OCI-LY3 (cell line): ENCODE measurements at regions not wholly inside any gene's neighbourhood (a gene's known extent, or its start where the extent isn't known, plus 50 kb on each side); places are given as distances from the start of the nearest gene placed in this dataset.

Source experiments
- H2AFZ ChIP-seq: fragments of 200-600, 300-600 bp; shearing (Covaris generic); 2 replicates; pipeline ENCODE4 v1.6.0; 2014; ENCODE audit warnings: antibody characterized with exemption, low read depth, low read length
- H3K27ac ChIP-seq: fragments of 200-600, 300-600 bp; sonication (generic); 2 replicates; pipeline ENCODE4 v1.5.1; 2014; ENCODE audit warnings: mild to moderate bottlenecking, low read length, moderate library complexity, mixed read lengths
- H3K27me3 ChIP-seq: fragments of 200-600, 300-600 bp; sonication (generic); 2 replicates; pipeline ENCODE4 v1.6.1; 2014; ENCODE audit warnings: low read depth, low read length, mixed read lengths
- H3K36me3 ChIP-seq: fragments of 200-600, 300-600 bp; sonication (generic); replicated peaks from 2 replicates; pipeline ENCODE3; 2014; ENCODE audit warnings: low read depth, low read length, mixed read lengths
- H3K4me1 ChIP-seq: fragments of 300-600, 200-600 bp; sonication (generic); 2 replicates; pipeline ENCODE4 v1.6.1; 2014; ENCODE audit warnings: low read length, mixed read lengths
- H3K4me2 ChIP-seq: fragments of 200-600, 300-600 bp; sonication (generic); 2 replicates; pipeline ENCODE4 v1.6.1; 2014; ENCODE audit warnings: low read length, mixed read lengths
- H3K4me3 ChIP-seq: fragments of 300-600, 200-600 bp; sonication (generic); 2 replicates; pipeline ENCODE4 v1.5.1; 2014; ENCODE audit warnings: antibody characterized with exemption, mild to moderate bottlenecking, low read length, moderate library complexity
- H3K79me2 ChIP-seq: fragments of 300-600, 200-600 bp; shearing (Covaris generic); 2 replicates; pipeline ENCODE4 v1.6.1; 2014; ENCODE audit warnings: mild to moderate bottlenecking, low read length, mixed read lengths
- H3K9ac ChIP-seq: fragments of 300-600, 200-600 bp; shearing (Covaris generic); 2 replicates; pipeline ENCODE4 v1.6.0; 2014; ENCODE audit warnings: mild to moderate bottlenecking, low read length, moderate library complexity
- H3K9me3 ChIP-seq: fragments of 200-600, 300-600 bp; shearing (Covaris generic); 2 replicates; pipeline ENCODE4 v1.6.1; 2014; ENCODE audit warnings: low read length, mixed read lengths; ENCODE audit not compliant: insufficient read depth
- H4K20me1 ChIP-seq: fragments of 200-600, 300-600 bp; sonication (generic); 2 replicates; pipeline ENCODE4 v1.6.1; 2016; ENCODE audit warnings: low read length, mixed read lengths; ENCODE audit not compliant: insufficient read depth
- CTCF ChIP-seq: fragments of 200-600, 300-600 bp; sonication (generic); IDR thresholded peaks from 2 replicates; pipeline ENCODE4 v1.5.1; 2014; ENCODE audit warnings: antibody characterized with exemption, low read length, low read depth
- EZH2phosphoT487 ChIP-seq: fragments of 200-600 bp; shearing (Covaris generic); IDR thresholded peaks from 2 replicates; pipeline ENCODE4 v1.6.1; 2018; ENCODE audit warnings: antibody characterized with exemption, mixed run types, low read depth

GRCh38 chr18:22514655-22515054, 96.9 kb upstream of the CTAGE1 start:
- Histone ChIP-seq H3K36me3 (no peaks in the 10 kb centered on the region), H3K4me1 (no peaks in the 10 kb centered on the region), H3K4me3 (no peak overlapping the region), H3K4me2 (no peak overlapping the region), H3K79me2 (no peaks in the 10 kb centered on the region), H2AFZ (no peak overlapping the region), H3K27me3 (no peaks in the 10 kb centered on the region), H3K9ac (no peak overlapping the region), H3K9me3 (no peaks in the 10 kb centered on the region), H4K20me1 (no peaks in the 10 kb centered on the region), H3K27ac (no peak overlapping the region)
- TF ChIP-seq EZH2phosphoT487: no peak
- TF ChIP-seq CTCF: no peak

GRCh38 chr18:22515250-22515649, 97.5 kb upstream of the CTAGE1 start:
- no peaks in the 10 kb centered on the region for H3K4me1 ChIP-seq
- TF ChIP-seq EZH2phosphoT487: no peak
- no peak for TF ChIP-seq CTCF
- H3K79me2 ChIP-seq: no peaks in the 10 kb centered on the region
- H4K20me1 ChIP-seq: no peaks in the 10 kb centered on the region
- H3K9me3 ChIP-seq: no peaks in the 10 kb centered on the region
- no peak overlapping the region for H3K4me3 ChIP-seq
- no peak overlapping the region for H3K9ac ChIP-seq
- no peaks in the 10 kb centered on the region for H3K27me3 ChIP-seq
- no peak overlapping the region for H3K4me2 ChIP-seq
- H3K27ac ChIP-seq: no peak overlapping the region
- H2AFZ ChIP-seq: no peak overlapping the region
- no peaks in the 10 kb centered on the region for H3K36me3 ChIP-seq

GRCh38 chr18:22517356-22517755, 99.6 kb upstream of the CTAGE1 start:
- Histone ChIP-seq H3K4me3 (no peak overlapping the region), H2AFZ (no peak overlapping the region), H3K27ac (no peak overlapping the region), H3K27me3 (no peaks in the 10 kb centered on the region), H3K36me3 (no peaks in the 10 kb centered on the region), H3K4me2 (no peak overlapping the region), H3K4me1 (peaks cover 9% of the 10 kb centered on the region), H4K20me1 (no peaks in the 10 kb centered on the region), H3K79me2 (no peaks in the 10 kb centered on the region), H3K9me3 (no peaks in the 10 kb centered on the region), H3K9ac (no peak overlapping the region)
- no peak for TF ChIP-seq CTCF
- TF ChIP-seq EZH2phosphoT487: no peak

- Histone ChIP-seq H4K20me1 (no peaks in the 10 kb centered on the region), H3K4me3 (no peak overlapping the region), H3K27me3 (no peaks in the 10 kb centered on the region), H3K9me3 (no peaks in the 10 kb centered on the region), H2AFZ (no peak overlapping the region), H3K4me1 (peaks cover 9% of the 10 kb centered on the region), H3K4me2 (no peak overlapping the region), H3K79me2 (no peaks in the 10 kb centered on the region), H3K36me3 (no peaks in the 10 kb centered on the region), H3K9ac (no peak overlapping the region), H3K27ac (no peak overlapping the region)
- TF ChIP-seq EZH2phosphoT487 (no peak), CTCF (no peak)
Measured at GRCh38 chr18:22521026-22521707, 103.5 kb upstream of the CTAGE1 start.
